GM19397 (cell line): ENCODE measurements at regions not wholly inside any gene's neighbourhood (a gene's known extent, or its start where the extent isn't known, plus 50 kb on each side); places are given as distances from the start of the nearest gene placed in this dataset.
"Not testable (repeated sequence)": the region's sequence is repeated elsewhere in the genome, so short reads cannot be mapped to it uniquely, and the experiment has no call there.

Source experiments
- ATAC-seq: cut with Tn5 transposase; IDR thresholded peaks from one replicate; pipeline ENCODE4 v1.9.1; 2021; ENCODE audit warnings: mild to moderate bottlenecking, moderate library complexity; ENCODE audit not compliant: unreplicated experiment

DNA sequence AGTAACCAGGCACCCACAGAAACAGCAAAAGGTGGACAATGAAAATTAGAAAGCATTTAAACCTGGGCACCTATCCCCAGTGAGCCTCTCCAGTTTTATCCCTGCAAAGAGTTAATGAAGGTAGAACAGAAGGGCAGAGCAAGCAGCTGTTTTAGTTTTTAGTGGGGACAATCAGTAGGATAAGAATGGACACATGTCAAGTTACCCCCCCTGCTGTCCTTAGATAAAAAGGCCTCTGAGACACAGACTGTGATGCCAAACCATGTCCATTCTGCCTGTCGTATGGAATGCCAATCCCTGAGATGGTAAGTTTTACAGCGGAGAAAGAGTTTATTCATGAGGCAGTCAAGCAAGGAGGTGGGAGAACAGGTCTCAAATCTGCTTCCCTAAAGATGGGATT, 162.6 kb upstream of the AGR3 start:
- no peak for ATAC-seq

DNA sequence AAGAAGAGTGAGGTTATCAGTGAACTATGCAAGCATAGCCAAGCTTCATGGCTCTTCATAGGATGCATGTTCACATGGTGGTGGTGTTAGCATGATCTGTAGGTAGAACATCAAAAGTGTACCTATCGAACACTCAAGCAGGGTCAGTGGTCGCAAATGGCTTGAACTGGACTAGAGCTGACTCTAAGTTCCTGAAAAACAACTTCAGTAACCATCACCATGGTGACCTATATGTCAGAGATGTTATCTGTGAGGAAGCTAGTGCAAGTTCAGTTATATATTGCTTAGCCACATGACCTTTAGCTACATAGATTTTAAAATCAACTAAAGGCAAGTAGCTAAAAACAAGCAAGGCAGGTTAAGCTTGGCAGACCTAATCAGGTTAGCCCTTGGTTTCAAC, 163.1 kb upstream of the AGR3 start:
- ATAC-seq = no peak

DNA sequence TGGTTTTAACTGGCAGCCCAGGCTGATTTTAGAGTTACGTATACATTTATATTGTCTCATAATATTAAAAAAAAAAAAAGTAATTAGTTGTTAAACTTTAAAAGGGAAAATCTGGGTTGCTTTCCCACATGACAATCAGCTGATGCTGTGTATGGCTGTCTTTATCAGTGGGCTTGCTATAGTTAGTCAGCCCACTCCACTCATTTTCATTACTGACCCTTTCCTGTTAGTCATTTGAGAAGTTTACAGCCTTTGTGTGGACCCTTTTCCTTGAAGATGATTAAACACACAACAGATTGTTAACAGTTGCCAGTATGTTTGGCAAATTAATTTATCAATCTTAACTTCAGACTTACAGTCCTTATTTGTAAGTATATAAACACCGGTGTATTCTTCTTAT, 164.5 kb upstream of the AGR3 start:
- ATAC-seq = no peak

DNA sequence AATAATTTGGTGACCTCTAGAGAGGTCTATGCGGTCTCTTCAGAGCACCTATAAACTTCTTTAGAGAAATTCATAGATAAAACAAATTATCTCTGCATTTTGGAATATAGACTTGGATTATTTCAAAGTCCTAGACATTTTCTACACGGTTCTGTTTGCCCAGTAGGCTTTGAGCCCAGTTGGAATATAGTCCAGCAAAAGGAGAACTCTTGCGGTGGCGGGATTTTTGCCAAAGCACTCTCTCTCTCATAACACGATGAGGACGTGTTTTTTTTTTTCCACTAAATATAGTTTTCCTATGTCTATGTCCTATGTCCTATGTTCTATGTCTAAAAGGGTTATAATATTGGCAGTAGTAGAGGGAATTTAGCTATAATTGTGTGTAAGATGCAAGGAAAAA, 164.9 kb upstream of the AGR3 start:
- no peak for ATAC-seq

DNA sequence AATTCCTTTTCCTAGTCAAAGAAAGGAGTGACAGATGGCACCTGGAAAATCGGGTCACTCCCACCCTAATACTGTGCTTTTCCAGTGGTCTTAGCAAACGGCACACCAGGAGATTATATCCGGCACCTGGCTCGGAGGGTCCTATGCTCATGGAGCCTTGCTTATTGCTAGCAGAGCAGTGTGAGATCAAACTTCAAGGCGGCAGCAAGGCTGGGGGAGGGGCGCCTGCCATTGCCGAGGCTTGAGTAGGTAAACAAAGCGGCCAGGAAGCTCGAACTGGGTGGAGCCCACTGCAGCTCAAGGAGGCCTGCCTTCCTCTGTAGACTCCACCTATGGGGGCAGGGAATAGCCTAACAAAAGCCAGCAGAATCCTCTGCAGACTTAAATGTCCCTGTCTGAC, 171.4 kb upstream of the AGR3 start:
- not testable (repeated sequence) for ATAC-seq

DNA sequence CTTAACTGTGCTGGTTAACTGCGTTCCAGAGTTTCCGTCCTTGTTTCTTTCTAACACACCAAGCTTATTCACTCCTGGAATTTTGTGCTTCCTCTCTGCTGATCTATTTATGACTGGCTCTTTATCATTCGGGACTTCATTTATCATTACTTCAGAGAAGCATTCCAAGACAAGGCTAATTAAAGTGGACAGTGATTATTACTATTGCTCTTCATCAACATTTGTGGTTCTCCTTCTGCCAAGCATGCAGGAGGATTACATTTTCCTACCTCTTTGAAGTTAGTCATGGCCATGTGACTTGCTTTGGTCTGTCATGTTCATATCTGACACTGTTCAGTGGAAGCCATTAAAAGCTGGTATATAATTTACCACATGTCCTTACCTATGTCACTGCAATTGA, 172.4 kb upstream of the AGR3 start:
- ATAC-seq = no peak

DNA sequence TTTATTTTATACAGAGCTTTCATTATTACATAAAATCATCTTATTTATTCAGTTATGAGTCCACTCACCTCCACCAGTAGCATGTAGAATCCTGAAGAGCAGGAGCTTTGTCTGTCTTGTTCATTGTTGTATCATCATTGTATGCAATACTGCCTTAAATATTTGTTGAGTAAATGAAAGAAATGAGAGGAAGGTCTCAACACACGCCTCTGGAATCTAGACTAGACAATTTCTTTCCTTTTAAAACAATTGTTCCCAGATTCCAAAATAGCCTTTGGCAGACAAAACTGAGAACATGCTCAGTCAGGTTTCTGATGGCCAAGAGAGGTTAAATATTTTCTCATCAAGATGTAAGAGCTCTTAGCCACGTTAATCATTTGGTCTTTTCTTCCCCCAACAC, 173.1 kb upstream of the AGR3 start:
- ATAC-seq = no peak

DNA sequence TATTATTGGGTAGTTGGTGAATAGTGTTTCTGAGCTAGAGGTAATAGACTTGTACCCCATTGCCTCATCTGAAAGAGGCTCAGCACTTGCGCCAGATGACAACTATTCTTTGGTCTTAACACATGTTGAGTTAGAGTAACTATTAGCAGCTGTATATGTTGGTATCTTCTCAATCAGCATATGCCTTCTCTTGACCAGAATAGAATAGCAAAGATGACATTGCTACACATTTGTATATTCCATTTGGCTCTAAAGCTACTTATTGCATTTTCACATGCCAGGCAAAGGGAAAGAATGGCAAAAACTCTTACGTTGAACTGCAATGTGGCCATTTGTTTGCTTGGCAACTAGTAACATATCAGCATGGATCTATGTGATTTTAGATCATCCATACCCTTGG, 173.8 kb upstream of the AGR3 start:
- no peak for ATAC-seq

DNA sequence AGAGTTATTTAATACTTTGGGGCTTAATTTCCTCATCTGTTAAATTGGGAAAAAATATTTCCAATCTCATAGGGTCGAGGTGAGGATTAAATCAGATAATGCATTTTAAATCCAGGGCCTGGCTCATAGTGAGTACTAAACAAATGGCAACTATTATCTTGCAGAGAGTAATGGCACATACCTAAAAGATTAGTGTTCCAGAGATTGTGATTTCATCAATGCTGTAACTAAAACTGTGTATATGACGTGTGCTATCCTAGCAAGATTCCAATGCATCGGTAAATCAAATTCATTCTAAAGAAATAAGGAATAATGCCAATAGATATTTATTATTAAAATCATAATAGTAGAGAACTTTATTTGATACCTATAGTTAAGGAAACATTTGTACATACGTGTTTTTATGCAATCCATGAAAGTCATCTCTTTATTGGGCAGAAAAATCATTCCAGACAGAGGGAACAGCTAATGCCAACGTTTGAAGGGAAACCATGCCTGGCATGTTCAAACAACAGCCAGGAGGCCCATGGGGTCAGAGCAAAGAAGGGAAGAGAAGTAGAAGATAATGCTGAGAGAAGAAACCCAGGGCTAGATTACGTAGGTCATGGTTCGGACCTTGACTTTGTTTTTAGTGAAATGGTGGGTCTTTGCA, 174.8 kb upstream of the AGR3 start:
- ATAC-seq = no peak

DNA sequence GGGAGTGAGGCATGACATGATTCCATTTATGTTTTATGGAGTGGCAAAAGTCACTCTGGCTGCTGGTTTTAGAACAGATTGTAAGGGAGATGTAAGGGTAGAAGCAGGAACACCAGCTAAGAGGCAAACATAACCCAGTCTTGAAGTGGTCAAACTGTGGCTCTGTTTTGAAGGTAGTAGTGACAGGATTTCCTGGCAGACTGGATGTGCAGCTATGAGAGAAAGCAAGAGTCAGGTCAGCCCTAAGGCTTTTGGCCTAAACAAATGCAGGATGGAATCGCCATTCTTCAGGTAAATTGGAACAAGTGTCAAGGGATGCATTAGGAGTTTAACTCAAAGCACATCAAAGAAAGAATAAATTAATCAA, 175.3 kb upstream of the AGR3 start:
- ATAC-seq = no peak

DNA sequence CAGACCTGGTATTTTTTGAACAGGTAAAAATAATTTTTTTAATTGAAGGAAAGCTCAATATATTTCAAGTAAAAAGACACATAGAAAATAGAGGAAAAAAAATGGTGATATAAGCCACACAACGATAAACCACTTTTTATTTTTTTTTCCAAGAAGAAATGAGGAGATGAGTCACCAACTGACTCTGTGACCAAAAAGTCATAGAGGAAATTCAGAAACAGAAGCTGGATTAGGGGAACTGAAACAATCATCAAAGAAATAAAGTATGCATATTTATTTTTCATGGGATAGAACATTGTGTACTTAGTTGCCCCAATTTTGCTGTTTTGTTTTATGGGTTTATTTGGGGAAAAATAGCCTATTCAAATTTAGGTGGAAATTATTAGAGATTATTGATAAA, 176.8 kb upstream of the AGR3 start:
- no peak for ATAC-seq

DNA sequence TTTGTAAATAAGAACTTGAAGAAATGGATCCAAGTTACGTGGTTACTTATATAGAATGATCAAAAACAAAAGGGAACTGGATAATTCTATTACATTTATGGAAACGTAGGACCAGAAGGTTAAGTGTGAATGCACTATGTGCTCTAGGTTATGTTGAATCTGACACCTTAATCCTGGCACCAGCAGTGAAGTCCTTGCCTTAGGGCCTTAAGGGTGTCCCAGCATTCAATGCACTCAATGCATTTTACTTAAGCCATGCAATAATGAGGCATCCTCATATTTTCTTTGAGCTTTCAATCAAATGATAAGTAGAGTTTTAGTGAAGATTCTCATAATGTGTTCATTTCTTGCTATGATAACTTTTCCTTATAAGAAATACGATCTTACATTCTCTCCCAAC, 178.3 kb upstream of the AGR3 start:
- ATAC-seq = no peak

DNA sequence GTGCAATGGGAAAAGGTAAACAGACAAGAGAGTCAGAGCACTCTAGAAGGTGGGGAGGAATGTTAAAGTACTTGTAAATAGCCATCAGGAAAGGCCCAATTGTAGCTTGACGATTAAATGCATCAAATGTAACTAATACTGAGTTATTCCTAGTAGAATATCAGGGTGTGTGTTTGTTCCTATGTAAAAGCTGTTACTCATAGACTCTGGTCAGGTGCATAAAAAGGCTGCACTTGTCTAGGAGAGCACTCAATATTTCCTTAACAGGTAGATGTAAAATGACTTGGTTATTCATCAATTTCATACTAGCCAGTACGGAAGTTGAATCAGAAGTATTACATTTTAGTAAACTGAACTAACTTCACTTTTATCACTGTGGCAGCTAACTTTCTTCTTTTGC, 179.7 kb upstream of the AGR3 start:
- no peak for ATAC-seq

DNA sequence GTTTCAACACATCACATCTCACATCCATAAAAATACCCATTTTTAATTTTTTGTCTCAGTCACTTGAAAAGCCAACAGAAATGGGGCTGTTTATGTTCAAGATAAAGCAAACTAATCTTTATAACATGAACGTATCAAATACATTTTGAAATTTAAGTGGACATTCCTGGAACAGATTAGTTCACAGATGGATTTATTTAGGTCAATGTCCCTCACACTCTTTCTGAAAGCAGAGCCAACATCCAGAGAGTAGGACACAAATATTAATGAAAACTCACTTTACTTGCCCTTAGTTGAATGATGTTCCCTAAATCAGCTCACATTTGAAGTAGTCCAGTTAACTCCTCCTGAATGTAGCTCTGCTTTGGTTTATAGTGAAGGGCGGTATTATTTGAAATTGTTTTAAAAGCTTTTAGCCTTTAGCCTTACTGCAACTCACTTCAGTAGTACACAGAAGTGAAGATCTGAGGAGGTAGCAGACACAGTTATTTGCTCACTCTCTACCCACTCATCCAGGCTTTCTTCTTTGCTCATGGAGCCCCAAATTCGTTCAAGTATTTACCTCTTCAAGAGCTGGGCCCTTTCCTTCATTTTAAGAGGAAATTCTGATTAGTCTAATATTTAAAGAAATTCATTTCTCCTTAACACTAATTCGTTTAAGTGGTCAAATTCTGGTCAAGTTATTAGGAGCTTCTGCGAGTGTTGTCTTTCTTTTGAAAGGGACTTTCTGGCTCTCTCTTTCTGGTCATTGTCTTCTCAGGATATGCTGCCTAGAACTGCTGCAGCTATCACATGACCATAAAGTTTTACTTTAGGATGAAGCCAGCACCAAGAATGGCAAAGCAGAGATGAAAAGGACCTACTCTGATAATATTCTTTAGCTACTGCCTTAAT, 180.6 kb upstream of the AGR3 start:
- ATAC-seq = no peak

DNA sequence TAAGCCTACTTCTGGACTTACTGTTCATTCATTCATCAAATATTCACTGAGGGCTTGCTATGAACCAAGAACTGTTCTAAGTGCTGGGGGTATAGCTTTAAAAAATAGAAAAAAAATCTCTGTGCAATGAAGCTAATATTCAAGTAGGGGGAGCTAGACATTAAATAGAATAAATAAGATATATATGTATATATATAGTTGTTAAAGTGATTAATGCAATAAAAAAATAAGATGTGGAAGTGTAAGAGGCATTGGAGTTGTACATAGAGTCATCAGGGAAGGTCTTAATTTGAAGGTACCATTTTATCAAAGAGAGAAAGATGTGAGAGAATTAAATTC, 181.2 kb upstream of the AGR3 start:
- ATAC-seq = no peak

DNA sequence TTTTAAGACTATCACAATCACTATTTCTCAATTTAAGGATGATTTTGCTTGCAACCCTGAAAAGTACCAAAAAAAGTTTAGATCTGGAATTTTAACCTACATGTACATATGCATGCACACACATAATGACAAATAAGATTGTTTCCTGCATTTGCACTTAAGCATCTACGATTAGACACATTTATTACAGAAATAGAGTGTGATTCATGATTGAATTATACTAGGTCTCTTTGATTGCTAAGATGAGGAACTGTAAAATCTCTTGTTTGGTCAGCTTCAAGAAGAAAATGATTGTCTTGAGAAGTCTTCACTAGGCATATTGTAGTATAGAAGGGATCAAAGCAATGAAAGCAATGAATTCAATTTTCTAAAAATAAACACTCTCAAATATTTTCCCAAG, 185.9 kb upstream of the AGR3 start:
- ATAC-seq = no peak

DNA sequence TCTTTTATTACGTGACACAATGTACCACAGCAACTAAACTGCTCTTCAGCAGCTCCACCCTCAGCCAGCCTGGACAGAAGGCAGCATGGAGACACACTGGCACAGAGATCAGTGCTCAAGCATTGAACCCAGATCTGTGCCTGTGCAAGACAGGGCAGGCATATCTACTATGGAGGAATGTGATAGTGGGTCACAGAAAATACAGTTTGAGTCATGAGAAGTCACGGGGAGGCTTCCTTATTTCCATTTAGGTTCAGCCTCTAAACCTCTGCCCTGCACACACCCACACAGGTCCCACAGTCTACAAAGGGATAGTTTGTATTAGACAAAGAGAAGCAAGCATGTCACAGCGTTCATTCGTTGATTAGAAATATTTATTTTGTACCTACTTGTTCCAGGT, 187.4 kb upstream of the AGR3 start:
- peak; percentile 49 for ATAC-seq

DNA sequence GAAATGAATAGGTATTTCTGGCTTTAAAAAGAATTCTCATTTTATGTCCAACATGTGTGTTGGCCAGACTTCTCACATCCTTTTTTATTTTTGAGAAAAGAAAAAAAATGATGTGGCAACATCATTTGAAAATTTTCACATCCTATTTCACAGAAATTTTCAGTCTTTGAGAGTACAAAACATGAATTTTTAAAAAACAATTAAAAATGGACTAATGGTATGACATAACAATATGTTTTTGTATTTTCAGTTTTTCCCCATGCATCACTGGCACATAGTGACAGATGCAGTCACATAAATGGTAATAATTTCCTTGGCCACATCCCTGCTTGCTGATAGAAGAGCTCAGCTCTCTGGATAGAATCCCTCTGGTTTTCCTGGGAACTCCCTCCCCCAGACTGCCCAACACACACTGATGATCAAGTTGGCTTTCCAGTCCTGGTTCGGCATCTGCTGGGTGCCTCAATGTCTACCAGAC, 188.5 kb upstream of the AGR3 start:
- no peak for ATAC-seq

DNA sequence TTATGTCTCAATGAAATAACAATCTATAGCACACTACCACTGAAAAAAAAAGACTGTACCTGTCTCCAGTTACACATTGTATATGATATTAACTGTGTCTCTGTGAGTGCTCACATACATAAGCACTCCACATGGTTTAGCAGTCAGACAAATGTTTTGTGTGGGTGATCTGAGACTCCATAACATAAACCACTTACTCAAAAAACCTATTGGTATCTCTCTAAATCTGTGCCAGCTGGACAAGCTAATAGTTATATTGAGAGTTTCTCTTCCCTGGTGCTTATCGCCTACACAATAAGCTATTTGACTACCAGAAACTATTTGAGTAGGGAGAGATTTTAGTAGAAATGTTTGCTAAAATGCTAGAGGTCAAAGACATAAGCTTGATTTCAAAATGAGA, 190.1 kb upstream of the AGR3 start:
- no peak for ATAC-seq

DNA sequence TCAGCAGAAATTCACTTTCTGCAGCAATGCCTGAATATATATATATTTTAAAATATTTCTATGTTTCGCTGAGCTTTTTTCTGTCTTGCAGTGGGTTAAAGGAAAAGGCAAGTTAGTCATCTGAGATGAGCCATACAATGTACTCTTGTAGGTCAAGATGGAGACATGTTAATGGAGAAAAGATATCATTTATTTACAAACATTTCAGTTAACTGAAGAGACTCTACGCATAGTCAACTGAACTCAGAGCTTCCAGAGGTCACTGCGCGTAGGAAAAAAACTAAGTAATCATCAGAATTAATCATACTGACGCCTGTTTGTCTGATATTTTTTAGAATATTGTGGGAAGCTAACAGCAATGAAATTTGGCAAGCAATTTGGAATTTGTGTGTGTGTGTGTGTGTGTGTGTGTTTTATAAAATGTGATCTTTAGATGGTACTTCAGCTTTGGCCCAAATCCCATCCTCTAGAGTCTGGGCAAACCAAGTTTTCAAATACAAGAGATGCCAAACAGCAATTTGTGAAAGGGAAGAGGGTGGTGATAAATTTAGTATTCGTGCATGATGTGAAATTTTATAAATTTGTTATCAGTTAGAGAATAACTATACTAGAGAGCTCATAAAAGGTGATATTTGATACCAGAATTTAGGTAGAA, 193.9 kb upstream of the AGR3 start:
- no peak for ATAC-seq

DNA sequence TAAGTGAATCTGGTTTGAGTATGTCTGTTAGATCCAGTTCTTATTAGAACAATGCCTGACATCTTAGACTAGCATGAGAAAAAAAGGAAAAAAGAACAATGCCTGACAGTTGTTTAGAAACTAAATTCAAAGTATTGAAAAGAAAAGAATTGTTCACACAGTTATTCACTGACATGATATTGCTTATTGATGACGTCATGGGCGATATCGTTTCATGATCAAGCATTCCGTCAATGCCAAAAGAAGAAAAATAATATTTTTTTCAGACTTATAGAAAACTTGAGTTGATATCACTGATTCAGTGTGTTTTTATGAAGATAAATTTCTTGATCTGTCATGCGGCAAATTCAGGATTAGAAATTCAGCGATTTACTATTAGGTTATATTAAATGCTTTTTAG, 196.5 kb upstream of the AGR3 start:
- ATAC-seq = no peak
